ENCODE measurements at regions not wholly inside any gene's neighbourhood (a gene's known extent, or its start where the extent isn't known, plus 50 kb on each side); places are given as distances from the start of the nearest gene placed in this dataset.

DNA sequence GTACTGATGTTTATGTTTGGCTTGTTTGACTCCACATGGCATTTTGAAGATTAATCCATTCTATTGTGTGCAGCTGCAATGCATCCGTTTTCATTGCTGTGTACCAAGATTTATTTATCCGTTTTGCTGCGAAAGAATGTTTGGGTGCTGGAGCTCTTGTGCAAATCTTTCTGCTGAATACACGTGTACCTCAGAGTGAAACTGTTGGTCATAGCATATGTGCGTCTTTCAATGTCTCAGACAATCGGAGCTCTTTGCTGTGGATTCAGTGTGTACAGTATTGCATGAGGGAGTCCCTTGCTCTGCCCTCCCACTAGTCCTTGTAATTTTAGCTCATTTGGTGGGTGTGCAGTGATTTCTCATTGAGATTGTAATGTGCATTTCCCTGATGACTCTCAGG lies 545.4 kb downstream of the TBC1D22A start:
- no peak for TF ChIP-seq POLR2A (IDR thresholded peaks at IDR 0.05)
- TF ChIP-seq, protein P1, sequence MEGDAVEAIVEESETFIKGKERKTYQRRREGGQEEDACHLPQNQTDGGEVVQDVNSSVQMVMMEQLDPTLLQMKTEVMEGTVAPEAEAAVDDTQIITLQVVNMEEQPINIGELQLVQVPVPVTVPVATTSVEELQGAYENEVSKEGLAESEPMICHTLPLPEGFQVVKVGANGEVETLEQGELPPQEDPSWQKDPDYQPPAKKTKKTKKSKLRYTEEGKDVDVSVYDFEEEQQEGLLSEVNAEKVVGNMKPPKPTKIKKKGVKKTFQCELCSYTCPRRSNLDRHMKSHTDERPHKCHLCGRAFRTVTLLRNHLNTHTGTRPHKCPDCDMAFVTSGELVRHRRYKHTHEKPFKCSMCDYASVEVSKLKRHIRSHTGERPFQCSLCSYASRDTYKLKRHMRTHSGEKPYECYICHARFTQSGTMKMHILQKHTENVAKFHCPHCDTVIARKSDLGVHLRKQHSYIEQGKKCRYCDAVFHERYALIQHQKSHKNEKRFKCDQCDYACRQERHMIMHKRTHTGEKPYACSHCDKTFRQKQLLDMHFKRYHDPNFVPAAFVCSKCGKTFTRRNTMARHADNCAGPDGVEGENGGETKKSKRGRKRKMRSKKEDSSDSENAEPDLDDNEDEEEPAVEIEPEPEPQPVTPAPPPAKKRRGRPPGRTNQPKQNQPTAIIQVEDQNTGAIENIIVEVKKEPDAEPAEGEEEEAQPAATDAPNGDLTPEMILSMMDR (IDR thresholded peaks at IDR 0.05) = no peak
- H3K4me1 ChIP-seq (replicated peaks in 1 of 2) = no peaks in the 10 kb centered on the region
- no peak overlapping the region for H3K27ac ChIP-seq
- H3K36me3 ChIP-seq (replicated peaks in 1 of 2) = no peaks in the 10 kb centered on the region
- no peaks in the 10 kb centered on the region for H3K9me3 ChIP-seq (replicated peaks in 1 of 3)
- H3K4me3 ChIP-seq = no peak overlapping the region
- peak in 2 of 7 donors; percentile 2 to 3 for DNase-seq
- H3K27me3 ChIP-seq = no peaks in the 10 kb centered on the region
- intact Hi-C loops (cut with DNase I) = no loop called here
- WGBS, 4 donors = 73 to 81% (median 79%) methylated on average over 6 of the region's 6 CpGs

DNA sequence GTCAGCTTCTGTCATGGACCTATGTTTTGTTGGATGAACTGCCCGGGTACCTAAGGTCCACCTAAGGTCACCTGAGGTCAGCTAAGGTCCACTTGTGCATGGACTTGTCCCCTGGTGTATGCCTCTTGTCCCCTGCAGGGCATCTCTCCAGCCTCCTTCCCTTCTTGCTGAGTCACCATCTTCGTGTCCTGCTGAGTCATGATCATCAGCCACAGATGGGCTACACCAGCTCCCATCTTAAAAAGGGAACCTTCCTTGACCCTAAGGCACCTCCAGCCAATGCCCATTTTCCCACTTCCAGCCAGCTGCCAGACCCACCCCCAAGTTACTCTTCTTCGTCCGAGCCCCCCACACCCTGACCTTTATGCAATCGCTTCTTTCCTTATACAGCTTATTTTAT lies 544.9 kb downstream of the TBC1D22A start:
- DNase-seq = peak in 2 of 7 donors; percentile 16 to 30
- no peak overlapping the region for H3K27ac ChIP-seq
- H3K4me1 ChIP-seq (replicated peaks in 1 of 2) = no peaks in the 10 kb centered on the region
- no peaks in the 10 kb centered on the region for H3K36me3 ChIP-seq (replicated peaks in 1 of 2)
- no peaks in the 10 kb centered on the region for H3K9me3 ChIP-seq (replicated peaks in 1 of 3)
- no peaks in the 10 kb centered on the region for H3K27me3 ChIP-seq
- intact Hi-C loops (cut with DNase I) = no loop called here
- H3K4me3 ChIP-seq = no peak overlapping the region
- 71 to 75% (median 73%) methylated on average over 5 of the region's 5 CpGs for WGBS, 4 donors
- TF ChIP-seq POLR2A (IDR thresholded peaks at IDR 0.05) = no peak
- TF ChIP-seq, protein P1 (IDR thresholded peaks at IDR 0.05) = no peak

DNA sequence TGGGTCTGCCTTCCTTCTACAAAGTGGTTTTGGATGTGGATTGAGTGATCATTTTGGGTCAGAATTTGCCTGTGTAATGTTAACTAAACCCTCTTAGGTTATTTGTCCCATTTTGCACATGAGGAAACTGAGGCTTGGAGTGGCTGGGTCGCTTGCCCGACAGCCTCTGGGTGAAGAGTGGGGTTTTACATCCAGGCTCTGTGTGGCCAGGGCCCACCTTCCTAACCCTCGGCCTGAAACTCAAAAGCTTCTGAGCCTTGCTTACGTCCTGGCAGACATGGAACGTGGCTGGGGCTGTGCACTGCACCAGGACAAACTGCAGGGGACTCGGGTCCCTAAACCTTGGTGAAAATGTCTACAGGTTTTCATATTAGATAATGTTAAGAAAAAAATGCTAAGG lies 542.4 kb downstream of the TBC1D22A start:
- H3K36me3 ChIP-seq (replicated peaks in 1 of 2) = no peaks in the 10 kb centered on the region
- H3K27me3 ChIP-seq = no peaks in the 10 kb centered on the region
- H3K27ac ChIP-seq = no peak overlapping the region
- no peaks in the 10 kb centered on the region for H3K4me1 ChIP-seq (replicated peaks in 1 of 2)
- H3K4me3 ChIP-seq = no peak overlapping the region
- WGBS, 4 donors = 85 to 96% (median 89%) methylated on average over 6 of the region's 6 CpGs
- DNase-seq = peak in 2 of 7 donors; percentile 2 to 11
- intact Hi-C loops (cut with DNase I) = no loop called here
- H3K9me3 ChIP-seq (replicated peaks in 1 of 3) = no peaks in the 10 kb centered on the region
- TF ChIP-seq, protein P1 (IDR thresholded peaks at IDR 0.05) = no peak
- no peak for TF ChIP-seq POLR2A (IDR thresholded peaks at IDR 0.05)

DNA sequence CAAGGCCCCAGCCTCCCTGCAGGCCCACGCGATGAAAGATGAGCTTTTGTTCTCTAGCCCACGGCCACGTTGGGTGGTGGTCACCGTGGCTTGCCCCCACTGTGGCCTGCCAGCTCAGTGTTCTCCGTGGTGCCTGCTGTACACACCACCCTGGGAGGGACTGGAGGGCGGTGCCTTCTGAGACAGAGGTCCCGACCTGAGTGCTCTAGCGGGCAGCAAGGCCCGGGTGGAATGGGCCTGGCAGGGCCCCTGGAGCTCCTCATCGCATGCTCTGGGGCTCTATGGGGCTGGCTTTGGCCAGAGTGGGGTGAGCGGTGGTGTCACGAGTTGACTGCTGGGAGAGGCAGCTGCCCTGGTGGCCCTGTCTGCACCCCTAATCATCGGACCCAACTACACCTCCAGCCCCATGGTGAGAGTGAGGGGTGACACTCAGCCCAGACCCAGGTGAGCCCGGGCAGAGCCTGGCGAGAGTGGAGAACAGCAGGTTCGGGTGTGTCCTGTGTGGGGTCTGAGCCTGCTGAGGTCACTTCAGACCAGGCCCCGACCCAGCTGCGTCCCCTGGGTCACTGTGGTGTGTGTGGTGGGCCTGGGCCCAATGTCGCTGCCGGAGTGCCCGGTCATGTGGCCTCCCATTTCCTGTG lies 541.9 kb downstream of the TBC1D22A start:
- intact Hi-C loops (cut with DNase I) = no loop called here
- Histone ChIP-seq H3K27me3 (no peaks in the 10 kb centered on the region), H3K9me3 (replicated peaks in 1 of 3) (no peaks in the 10 kb centered on the region), H3K4me3 (no peak overlapping the region), H3K4me1 (replicated peaks in 1 of 2) (no peaks in the 10 kb centered on the region), H3K36me3 (replicated peaks in 1 of 2) (no peaks in the 10 kb centered on the region), H3K27ac (no peak overlapping the region)
- DNase-seq = peak in 2 of 7 donors; percentile 11 to 30
- 80 to 100% (median 88%) methylated on average over 3 to 22 of the region's 22 CpGs for WGBS, 4 donors
- TF ChIP-seq POLR2A (IDR thresholded peaks at IDR 0.05) = no peak
- TF ChIP-seq, protein P1 (IDR thresholded peaks at IDR 0.05) = no peak

All from adrenal gland (tissue), 9 donors.